ENCODE measurements at regions not wholly inside any gene's neighbourhood (a gene's known extent, or its start where the extent isn't known, plus 50 kb on each side); places are given as distances from the start of the nearest gene placed in this dataset.

DNA sequence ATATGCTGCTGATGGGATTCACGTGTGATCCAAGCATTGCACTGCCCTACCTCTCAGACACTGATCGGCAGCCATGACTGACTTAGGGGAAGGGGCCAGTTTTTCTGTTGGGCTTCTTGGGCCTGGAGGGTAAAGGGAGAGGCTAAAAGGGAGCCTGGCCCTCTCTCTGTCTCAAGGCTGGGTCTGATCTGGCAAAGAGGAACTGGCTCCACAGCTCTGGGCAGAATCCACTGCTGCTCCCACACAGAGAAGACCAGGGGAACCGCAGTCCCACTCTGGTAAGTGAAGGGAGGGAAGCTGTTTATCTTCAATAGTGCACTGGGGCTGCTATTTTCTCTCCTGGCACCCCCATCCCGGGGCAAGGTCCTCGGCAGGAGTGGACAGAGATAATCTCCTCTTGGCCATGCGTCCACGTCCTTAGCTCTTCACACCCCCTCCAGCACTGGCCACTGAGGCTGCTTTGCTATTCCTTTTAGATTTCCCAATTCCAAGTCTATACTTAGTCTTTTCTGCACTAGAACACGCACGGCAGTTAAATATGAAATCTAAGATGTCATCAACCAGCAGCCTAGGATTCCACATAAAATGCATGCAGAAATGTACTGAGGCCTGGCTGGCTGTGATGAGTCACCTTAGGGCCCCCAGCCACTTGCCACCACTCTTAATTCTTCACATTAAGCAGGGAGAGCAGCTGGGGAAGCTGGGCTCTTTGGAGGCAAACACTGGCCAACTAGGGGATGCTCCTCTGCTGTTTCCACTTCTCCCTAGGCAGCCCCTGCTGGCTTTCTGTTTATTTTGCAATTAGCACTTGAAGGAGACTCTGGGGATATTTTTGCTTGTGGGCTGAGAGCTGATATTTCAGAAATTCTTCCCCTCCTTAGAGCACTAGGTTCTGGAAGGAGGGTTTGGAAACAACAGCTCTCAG is 87.8 kb upstream of the ARMC2 start:
- no peak for TF ChIP-seq EZH2 (IDR thresholded peaks at IDR 0.05; ENCODE audit: low read length, missing control alignments)
- TF ChIP-seq, protein P1, sequence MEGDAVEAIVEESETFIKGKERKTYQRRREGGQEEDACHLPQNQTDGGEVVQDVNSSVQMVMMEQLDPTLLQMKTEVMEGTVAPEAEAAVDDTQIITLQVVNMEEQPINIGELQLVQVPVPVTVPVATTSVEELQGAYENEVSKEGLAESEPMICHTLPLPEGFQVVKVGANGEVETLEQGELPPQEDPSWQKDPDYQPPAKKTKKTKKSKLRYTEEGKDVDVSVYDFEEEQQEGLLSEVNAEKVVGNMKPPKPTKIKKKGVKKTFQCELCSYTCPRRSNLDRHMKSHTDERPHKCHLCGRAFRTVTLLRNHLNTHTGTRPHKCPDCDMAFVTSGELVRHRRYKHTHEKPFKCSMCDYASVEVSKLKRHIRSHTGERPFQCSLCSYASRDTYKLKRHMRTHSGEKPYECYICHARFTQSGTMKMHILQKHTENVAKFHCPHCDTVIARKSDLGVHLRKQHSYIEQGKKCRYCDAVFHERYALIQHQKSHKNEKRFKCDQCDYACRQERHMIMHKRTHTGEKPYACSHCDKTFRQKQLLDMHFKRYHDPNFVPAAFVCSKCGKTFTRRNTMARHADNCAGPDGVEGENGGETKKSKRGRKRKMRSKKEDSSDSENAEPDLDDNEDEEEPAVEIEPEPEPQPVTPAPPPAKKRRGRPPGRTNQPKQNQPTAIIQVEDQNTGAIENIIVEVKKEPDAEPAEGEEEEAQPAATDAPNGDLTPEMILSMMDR (conservative IDR thresholded peaks at IDR 0.05 in 1 of 2, IDR thresholded peaks at IDR 0.05 in 1 of 2; ENCODE audit: low read depth in 1 of 2, low read length in 2 of 2) = no peak
- peaks cover 3% of the 10 kb centered on the region for H3K4me1 ChIP-seq (ENCODE audit: control insufficient read depth, extremely low read depth, insufficient read depth, low read length)
- H3K4me2 ChIP-seq (ENCODE audit: extremely low read depth, insufficient read depth, low read length) = no peak overlapping the region
- H3K27me3 ChIP-seq (ENCODE audit: control insufficient read depth, insufficient read depth, low read length) = no peaks in the 10 kb centered on the region
- no peak overlapping the region for H2AFZ ChIP-seq (ENCODE audit: low read length)
- H3K9me3 ChIP-seq (ENCODE audit: control insufficient read depth, insufficient read depth, low read depth, low read length) = no peaks in the 10 kb centered on the region
- H3K36me3 ChIP-seq (ENCODE audit: control insufficient read depth, insufficient read depth, low read length) = no peaks in the 10 kb centered on the region
- no peak overlapping the region for H3K9ac ChIP-seq (ENCODE audit: insufficient read depth, low read length)
- no peak overlapping the region for H3K4me3 ChIP-seq (replicated peaks in 1 of 4; ENCODE audit: control extremely low read depth in 1 of 4, insufficient read depth in 1 of 4, low read depth in 3 of 4, low read length in 4 of 4)
- H3K79me2 ChIP-seq (ENCODE audit: control insufficient read depth, insufficient read depth, low read length) = no peaks in the 10 kb centered on the region
- peak; percentile 39 to 50 for DNase-seq (ENCODE audit: low read depth in 2 of 2)
- H3K27ac ChIP-seq (ENCODE audit: insufficient read depth, low read length) = no peak overlapping the region
- no peaks in the 10 kb centered on the region for H4K20me1 ChIP-seq (ENCODE audit: control insufficient read depth, extremely low read depth, insufficient read depth, low read length)

DNA sequence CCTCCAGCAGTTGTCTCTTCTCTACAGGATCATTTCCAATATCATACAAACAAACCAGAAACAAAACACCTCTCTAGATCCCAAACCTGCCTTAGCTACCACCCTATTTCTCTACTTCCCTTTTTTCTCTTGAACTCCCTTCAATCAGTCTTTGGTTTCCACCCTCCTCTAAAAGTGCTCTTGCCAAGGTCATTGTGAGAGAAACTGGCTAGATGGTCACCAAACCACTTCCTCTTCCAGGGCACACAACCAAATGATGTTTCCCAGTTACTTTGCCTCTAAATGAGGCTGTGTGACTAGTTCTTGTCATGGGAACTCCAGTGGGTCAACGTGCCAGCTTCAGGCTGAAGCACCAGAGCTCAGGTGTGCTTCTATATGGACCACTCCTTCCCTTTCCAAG is 85.8 kb upstream of the ARMC2 start:
- Histone ChIP-seq H4K20me1 (ENCODE audit: control insufficient read depth, extremely low read depth, insufficient read depth, low read length) (no peaks in the 10 kb centered on the region), H3K79me2 (ENCODE audit: control insufficient read depth, insufficient read depth, low read length) (no peaks in the 10 kb centered on the region), H3K4me3 (replicated peaks in 1 of 4; ENCODE audit: control extremely low read depth in 1 of 4, insufficient read depth in 1 of 4, low read depth in 3 of 4, low read length in 4 of 4) (no peak overlapping the region), H3K4me1 (ENCODE audit: control insufficient read depth, extremely low read depth, insufficient read depth, low read length) (no peaks in the 10 kb centered on the region), H3K4me2 (ENCODE audit: extremely low read depth, insufficient read depth, low read length) (no peak overlapping the region), H3K27ac (ENCODE audit: insufficient read depth, low read length) (no peak overlapping the region), H3K9ac (ENCODE audit: insufficient read depth, low read length) (no peak overlapping the region), H3K27me3 (ENCODE audit: control insufficient read depth, insufficient read depth, low read length) (no peaks in the 10 kb centered on the region), H2AFZ (ENCODE audit: low read length) (no peak overlapping the region), H3K9me3 (ENCODE audit: control insufficient read depth, insufficient read depth, low read depth, low read length) (no peaks in the 10 kb centered on the region), H3K36me3 (ENCODE audit: control insufficient read depth, insufficient read depth, low read length) (no peaks in the 10 kb centered on the region)
- DNase-seq (ENCODE audit: low read depth in 2 of 2) = no peak
- TF ChIP-seq EZH2 (IDR thresholded peaks at IDR 0.05; ENCODE audit: low read length, missing control alignments) = no peak
- TF ChIP-seq, protein P1 (conservative IDR thresholded peaks at IDR 0.05 in 1 of 2, IDR thresholded peaks at IDR 0.05 in 1 of 2; ENCODE audit: low read depth in 1 of 2, low read length in 2 of 2) = no peak

DNA sequence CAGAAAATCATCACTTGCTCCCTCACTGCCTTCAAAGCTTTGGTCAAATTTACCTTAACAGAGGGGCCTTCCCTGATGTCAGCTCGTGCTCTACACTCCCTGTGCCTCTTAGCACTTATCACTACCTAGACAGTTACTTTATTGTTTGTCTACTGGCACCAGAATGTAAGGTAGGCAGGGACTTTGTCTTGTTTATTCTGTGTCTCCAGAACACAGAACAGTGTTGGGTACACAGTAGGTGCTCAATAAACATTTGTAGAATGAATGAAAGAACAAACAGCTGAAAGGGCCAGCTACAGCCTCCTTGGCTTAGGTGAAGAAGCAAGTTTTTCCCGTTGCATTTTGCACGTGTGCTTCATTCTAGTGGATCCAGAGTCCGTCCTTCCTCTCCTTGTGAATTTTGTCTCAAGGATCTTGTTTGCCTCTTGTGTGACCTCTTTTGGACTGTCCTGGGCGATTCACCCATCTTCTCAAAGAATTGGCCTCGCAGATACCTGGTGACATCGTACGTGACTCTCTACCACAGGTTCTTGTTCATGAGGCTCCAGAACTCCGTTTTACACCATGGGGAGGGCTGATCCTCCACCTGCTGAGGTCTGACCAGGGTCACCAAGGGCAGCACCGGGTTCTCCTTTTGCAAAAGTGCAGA is 84.2 kb upstream of the ARMC2 start:
- Histone ChIP-seq H3K9me3 (ENCODE audit: control insufficient read depth, insufficient read depth, low read depth, low read length) (no peaks in the 10 kb centered on the region), H3K4me2 (ENCODE audit: extremely low read depth, insufficient read depth, low read length) (no peak overlapping the region), H4K20me1 (ENCODE audit: control insufficient read depth, extremely low read depth, insufficient read depth, low read length) (no peaks in the 10 kb centered on the region), H3K9ac (ENCODE audit: insufficient read depth, low read length) (no peak overlapping the region), H2AFZ (ENCODE audit: low read length) (no peak overlapping the region), H3K27me3 (ENCODE audit: control insufficient read depth, insufficient read depth, low read length) (no peaks in the 10 kb centered on the region), H3K4me1 (ENCODE audit: control insufficient read depth, extremely low read depth, insufficient read depth, low read length) (no peaks in the 10 kb centered on the region), H3K27ac (ENCODE audit: insufficient read depth, low read length) (no peak overlapping the region), H3K36me3 (ENCODE audit: control insufficient read depth, insufficient read depth, low read length) (no peaks in the 10 kb centered on the region), H3K4me3 (replicated peaks in 1 of 4; ENCODE audit: control extremely low read depth in 1 of 4, insufficient read depth in 1 of 4, low read depth in 3 of 4, low read length in 4 of 4) (no peak overlapping the region), H3K79me2 (ENCODE audit: control insufficient read depth, insufficient read depth, low read length) (no peaks in the 10 kb centered on the region)
- no peak for DNase-seq (ENCODE audit: low read depth in 2 of 2)
- TF ChIP-seq, protein P1 (conservative IDR thresholded peaks at IDR 0.05 in 1 of 2, IDR thresholded peaks at IDR 0.05 in 1 of 2; ENCODE audit: low read depth in 1 of 2, low read length in 2 of 2) = no peak
- TF ChIP-seq EZH2 (IDR thresholded peaks at IDR 0.05; ENCODE audit: low read length, missing control alignments) = no peak
